SU-DHL-6 (cell line): ENCODE measurements at regions not wholly inside any gene's neighbourhood (a gene's known extent, or its start where the extent isn't known, plus 50 kb on each side); places are given as distances from the start of the nearest gene placed in this dataset.

ENCODE experiments used
- CTCF ChIP-seq: fragments of 200-600 bp; sonication (generic); IDR thresholded peaks from one replicate; pipeline ENCODE4 v1.5.1; 2017; ENCODE audit warnings: antibody characterized with exemption, mild to moderate bottlenecking, low read length, moderate library complexity; ENCODE audit not compliant: insufficient read depth, poor library complexity, severe bottlenecking
- EZH2phosphoT487 ChIP-seq: fragments of 200-600 bp; sonication (generic), shearing (Covaris generic); conservative IDR thresholded peaks from 2 replicates; pipeline ENCODE4 v1.6.1; 2018; ENCODE audit warnings: mild to moderate bottlenecking, antibody characterized with exemption, low read length, moderate library complexity, mixed read lengths

GRCh38 chr18:10131081-10131459, 217.3 kb downstream of the VAPA start:
- no peak for TF ChIP-seq CTCF
- no peak for TF ChIP-seq EZH2phosphoT487
